ENCODE measurements at regions not wholly inside any gene's neighbourhood (a gene's known extent, or its start where the extent isn't known, plus 50 kb on each side); places are given as distances from the start of the nearest gene placed in this dataset.

DNA sequence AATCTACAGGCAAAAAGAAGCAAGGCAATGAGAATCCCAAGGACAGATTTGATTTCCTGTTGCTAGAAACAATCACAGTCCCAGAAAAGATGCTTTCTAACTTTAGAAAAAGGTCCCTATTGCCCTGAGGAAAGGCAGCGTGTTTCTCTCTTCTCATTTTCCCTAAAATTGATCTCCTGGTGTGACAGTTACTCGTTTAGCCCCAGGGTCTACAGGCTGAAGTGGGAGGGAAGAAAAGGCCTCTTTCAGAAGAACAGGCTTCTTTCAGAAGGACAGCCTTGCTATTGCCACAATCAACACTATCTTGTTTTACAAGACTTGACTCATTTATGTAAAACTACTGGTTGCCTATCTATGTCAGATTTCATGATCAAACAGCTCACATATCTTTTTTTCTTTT, 121.8 kb upstream of the OR4E1 start:
- TF ChIP-seq EZH2phosphoT487 (IDR thresholded peaks at IDR 0.05; ENCODE audit: borderline replicate concordance, low read length) (no peak), EZH2 (IDR thresholded peaks at IDR 0.05; ENCODE audit: low read length, unreplicated experiment) (no peak)
- TF ChIP-seq, protein P1, sequence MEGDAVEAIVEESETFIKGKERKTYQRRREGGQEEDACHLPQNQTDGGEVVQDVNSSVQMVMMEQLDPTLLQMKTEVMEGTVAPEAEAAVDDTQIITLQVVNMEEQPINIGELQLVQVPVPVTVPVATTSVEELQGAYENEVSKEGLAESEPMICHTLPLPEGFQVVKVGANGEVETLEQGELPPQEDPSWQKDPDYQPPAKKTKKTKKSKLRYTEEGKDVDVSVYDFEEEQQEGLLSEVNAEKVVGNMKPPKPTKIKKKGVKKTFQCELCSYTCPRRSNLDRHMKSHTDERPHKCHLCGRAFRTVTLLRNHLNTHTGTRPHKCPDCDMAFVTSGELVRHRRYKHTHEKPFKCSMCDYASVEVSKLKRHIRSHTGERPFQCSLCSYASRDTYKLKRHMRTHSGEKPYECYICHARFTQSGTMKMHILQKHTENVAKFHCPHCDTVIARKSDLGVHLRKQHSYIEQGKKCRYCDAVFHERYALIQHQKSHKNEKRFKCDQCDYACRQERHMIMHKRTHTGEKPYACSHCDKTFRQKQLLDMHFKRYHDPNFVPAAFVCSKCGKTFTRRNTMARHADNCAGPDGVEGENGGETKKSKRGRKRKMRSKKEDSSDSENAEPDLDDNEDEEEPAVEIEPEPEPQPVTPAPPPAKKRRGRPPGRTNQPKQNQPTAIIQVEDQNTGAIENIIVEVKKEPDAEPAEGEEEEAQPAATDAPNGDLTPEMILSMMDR (conservative IDR thresholded peaks at IDR 0.05; ENCODE audit: low read depth, low read length) = no peak
